ENCODE measurements at regions not wholly inside any gene's neighbourhood (a gene's known extent, or its start where the extent isn't known, plus 50 kb on each side); places are given as distances from the start of the nearest gene placed in this dataset.
"Not testable (repeated sequence)": the region's sequence is repeated elsewhere in the genome, so short reads cannot be mapped to it uniquely, and the experiment has no call there.

DNA sequence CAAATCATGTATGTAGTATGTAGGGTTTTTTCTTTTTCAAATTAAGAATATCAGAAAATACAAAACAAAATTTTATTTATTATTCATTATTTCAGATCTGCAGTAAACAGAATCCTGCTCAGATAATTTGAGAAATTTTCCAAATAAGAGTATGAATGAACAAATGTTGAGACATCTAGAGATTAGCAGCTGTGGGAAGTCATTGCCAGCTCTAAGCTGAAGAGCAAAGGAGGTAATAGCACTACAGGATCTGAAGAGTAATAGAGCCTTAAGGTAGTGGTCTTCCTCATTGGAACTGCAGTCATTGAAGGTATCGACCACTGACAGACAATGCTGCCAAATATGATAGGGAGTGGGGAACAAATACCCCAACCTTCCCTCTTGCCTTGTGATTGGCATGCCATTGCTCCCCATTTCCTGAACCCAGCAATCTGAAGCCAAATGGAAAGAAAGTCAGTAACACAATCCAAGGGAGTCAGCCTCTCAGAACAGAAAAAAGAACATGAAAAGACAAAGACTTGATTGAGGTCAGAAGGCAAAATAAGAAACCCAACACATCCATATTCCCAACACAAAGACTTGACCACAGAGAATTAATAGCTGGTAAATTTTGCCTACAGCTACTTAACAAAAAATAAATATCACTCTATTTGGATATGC lies 963.4 kb upstream of the ADAMTS5 start:
- not testable (repeated sequence) for TF ChIP-seq EZH2 (IDR thresholded peaks at IDR 0.05; ENCODE audit: borderline replicate concordance, low read depth, low read length, severe bottlenecking)
- TF ChIP-seq, protein P1, sequence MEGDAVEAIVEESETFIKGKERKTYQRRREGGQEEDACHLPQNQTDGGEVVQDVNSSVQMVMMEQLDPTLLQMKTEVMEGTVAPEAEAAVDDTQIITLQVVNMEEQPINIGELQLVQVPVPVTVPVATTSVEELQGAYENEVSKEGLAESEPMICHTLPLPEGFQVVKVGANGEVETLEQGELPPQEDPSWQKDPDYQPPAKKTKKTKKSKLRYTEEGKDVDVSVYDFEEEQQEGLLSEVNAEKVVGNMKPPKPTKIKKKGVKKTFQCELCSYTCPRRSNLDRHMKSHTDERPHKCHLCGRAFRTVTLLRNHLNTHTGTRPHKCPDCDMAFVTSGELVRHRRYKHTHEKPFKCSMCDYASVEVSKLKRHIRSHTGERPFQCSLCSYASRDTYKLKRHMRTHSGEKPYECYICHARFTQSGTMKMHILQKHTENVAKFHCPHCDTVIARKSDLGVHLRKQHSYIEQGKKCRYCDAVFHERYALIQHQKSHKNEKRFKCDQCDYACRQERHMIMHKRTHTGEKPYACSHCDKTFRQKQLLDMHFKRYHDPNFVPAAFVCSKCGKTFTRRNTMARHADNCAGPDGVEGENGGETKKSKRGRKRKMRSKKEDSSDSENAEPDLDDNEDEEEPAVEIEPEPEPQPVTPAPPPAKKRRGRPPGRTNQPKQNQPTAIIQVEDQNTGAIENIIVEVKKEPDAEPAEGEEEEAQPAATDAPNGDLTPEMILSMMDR (IDR thresholded peaks at IDR 0.05; ENCODE audit: borderline replicate concordance, extremely low read depth, low read length, poor library complexity, severe bottlenecking), result not testable (repeated sequence)
